ENCODE measurements at regions not wholly inside any gene's neighbourhood (a gene's known extent, or its start where the extent isn't known, plus 50 kb on each side); places are given as distances from the start of the nearest gene placed in this dataset.

DNA sequence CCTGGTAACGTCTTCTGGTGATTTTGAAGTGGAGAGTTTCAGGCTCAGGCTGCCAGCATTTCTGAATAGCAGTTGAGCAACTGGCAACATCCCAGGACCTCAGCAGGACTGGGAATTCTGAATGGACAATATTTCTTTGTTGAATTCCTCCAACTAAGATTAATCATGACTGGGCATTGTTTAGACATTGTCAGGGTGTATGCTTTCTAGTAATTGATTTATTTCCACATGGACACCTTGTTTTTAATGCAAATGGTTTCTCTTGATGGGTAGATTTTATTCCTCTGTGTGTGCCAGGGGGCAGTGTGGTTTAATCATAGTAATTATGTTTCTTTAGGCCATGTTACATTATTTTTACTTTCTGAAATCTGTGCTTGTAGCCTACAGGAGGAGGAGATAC is 1004.7 kb upstream of the LCORL start:
- Histone ChIP-seq H3K4me3 (ENCODE audit: low read length, poor library complexity, severe bottlenecking) (no peak overlapping the region), H3K9me3 (ENCODE audit: insufficient read depth, low read depth, low read length) (no peaks in the 10 kb centered on the region), H3K4me1 (ENCODE audit: insufficient read depth, low read length, poor library complexity, severe bottlenecking) (no peaks in the 10 kb centered on the region), H3K9ac (ENCODE audit: low read depth, low read length, poor library complexity, severe bottlenecking) (no peak overlapping the region), H2AFZ (ENCODE audit: low read length) (no peak overlapping the region), H3K27me3 (ENCODE audit: insufficient read depth, low read length, poor library complexity, severe bottlenecking) (no peaks in the 10 kb centered on the region), H3K79me2 (ENCODE audit: insufficient read depth, low read length) (no peaks in the 10 kb centered on the region), H4K20me1 (ENCODE audit: insufficient read depth, low read length, poor library complexity, severe bottlenecking) (no peaks in the 10 kb centered on the region), H3K36me3 (ENCODE audit: insufficient read depth, low read length) (no peaks in the 10 kb centered on the region), H3K9me2 (replicated peaks; ENCODE audit: low read depth, low read length) (no peaks in the 10 kb centered on the region), H3K4me2 (ENCODE audit: low read depth, low read length, poor library complexity, severe bottlenecking) (no peak overlapping the region), H3F3A (ENCODE audit: low read depth) (no peaks in the 10 kb centered on the region)
- TF ChIP-seq, protein P1, sequence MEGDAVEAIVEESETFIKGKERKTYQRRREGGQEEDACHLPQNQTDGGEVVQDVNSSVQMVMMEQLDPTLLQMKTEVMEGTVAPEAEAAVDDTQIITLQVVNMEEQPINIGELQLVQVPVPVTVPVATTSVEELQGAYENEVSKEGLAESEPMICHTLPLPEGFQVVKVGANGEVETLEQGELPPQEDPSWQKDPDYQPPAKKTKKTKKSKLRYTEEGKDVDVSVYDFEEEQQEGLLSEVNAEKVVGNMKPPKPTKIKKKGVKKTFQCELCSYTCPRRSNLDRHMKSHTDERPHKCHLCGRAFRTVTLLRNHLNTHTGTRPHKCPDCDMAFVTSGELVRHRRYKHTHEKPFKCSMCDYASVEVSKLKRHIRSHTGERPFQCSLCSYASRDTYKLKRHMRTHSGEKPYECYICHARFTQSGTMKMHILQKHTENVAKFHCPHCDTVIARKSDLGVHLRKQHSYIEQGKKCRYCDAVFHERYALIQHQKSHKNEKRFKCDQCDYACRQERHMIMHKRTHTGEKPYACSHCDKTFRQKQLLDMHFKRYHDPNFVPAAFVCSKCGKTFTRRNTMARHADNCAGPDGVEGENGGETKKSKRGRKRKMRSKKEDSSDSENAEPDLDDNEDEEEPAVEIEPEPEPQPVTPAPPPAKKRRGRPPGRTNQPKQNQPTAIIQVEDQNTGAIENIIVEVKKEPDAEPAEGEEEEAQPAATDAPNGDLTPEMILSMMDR (conservative IDR thresholded peaks at IDR 0.05; ENCODE audit: low read length): no peak
- no peak for TF ChIP-seq EZH2phosphoT487 (IDR thresholded peaks at IDR 0.05; ENCODE audit: borderline replicate concordance)

DNA sequence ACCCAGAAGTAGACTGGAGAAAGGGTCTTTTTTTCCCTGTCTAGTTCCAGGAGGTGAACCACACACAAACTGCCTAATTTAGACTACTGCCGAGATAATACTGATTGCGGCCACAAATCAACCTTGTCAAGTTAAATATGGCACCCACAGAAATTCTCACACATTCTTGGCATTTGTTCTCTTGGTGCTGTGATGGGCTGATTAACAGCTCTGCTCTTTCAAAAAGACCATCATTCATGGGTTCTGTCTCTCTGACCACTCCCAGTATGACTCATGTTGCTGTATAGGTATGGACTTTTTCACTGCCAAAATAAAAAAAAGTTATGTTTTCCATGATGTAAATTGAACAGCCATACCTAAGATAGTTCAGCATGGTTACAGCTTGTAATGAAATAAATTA is 1003.5 kb upstream of the LCORL start:
- Histone ChIP-seq H3K9me3 (ENCODE audit: insufficient read depth, low read depth, low read length) (no peaks in the 10 kb centered on the region), H3F3A (ENCODE audit: low read depth) (no peaks in the 10 kb centered on the region), H3K4me2 (ENCODE audit: low read depth, low read length, poor library complexity, severe bottlenecking) (no peak overlapping the region), H3K9me2 (replicated peaks; ENCODE audit: low read depth, low read length) (no peaks in the 10 kb centered on the region), H3K27me3 (ENCODE audit: insufficient read depth, low read length, poor library complexity, severe bottlenecking) (no peaks in the 10 kb centered on the region), H3K36me3 (ENCODE audit: insufficient read depth, low read length) (no peaks in the 10 kb centered on the region), H2AFZ (ENCODE audit: low read length) (no peak overlapping the region), H4K20me1 (ENCODE audit: insufficient read depth, low read length, poor library complexity, severe bottlenecking) (no peaks in the 10 kb centered on the region), H3K4me1 (ENCODE audit: insufficient read depth, low read length, poor library complexity, severe bottlenecking) (no peaks in the 10 kb centered on the region), H3K79me2 (ENCODE audit: insufficient read depth, low read length) (no peaks in the 10 kb centered on the region), H3K9ac (ENCODE audit: low read depth, low read length, poor library complexity, severe bottlenecking) (no peak overlapping the region), H3K4me3 (ENCODE audit: low read length, poor library complexity, severe bottlenecking) (no peak overlapping the region)
- TF ChIP-seq EZH2phosphoT487 (IDR thresholded peaks at IDR 0.05; ENCODE audit: borderline replicate concordance): no peak
- TF ChIP-seq, protein P1 (conservative IDR thresholded peaks at IDR 0.05; ENCODE audit: low read length): no peak

DNA sequence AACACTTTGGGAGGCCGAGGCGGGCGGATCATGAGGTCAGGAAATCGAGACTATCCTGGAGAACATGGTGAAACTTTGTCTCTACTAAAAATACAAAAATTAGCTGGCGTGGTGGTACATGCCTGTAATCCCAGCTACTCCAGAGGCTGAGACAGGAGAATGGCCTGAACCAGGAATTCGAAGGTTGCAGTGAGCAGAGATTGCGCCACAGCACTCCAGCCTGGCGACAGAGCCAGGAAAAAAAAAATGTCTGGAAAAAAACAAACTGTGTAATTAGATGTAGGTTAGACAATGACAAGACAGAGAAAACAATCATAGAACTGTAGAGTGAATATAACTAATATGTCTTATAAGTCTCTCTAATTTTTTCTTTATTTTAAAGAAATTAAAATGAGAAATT is 1002.5 kb upstream of the LCORL start:
- Histone ChIP-seq H3K4me2 (ENCODE audit: low read depth, low read length, poor library complexity, severe bottlenecking) (no peak overlapping the region), H3K79me2 (ENCODE audit: insufficient read depth, low read length) (no peaks in the 10 kb centered on the region), H3K9ac (ENCODE audit: low read depth, low read length, poor library complexity, severe bottlenecking) (no peak overlapping the region), H3K9me2 (replicated peaks; ENCODE audit: low read depth, low read length) (no peaks in the 10 kb centered on the region), H2AFZ (ENCODE audit: low read length) (no peak overlapping the region), H3K27me3 (ENCODE audit: insufficient read depth, low read length, poor library complexity, severe bottlenecking) (no peaks in the 10 kb centered on the region), H3K4me1 (ENCODE audit: insufficient read depth, low read length, poor library complexity, severe bottlenecking) (no peaks in the 10 kb centered on the region), H4K20me1 (ENCODE audit: insufficient read depth, low read length, poor library complexity, severe bottlenecking) (no peaks in the 10 kb centered on the region), H3F3A (ENCODE audit: low read depth) (no peaks in the 10 kb centered on the region), H3K4me3 (ENCODE audit: low read length, poor library complexity, severe bottlenecking) (no peak overlapping the region), H3K36me3 (ENCODE audit: insufficient read depth, low read length) (no peaks in the 10 kb centered on the region), H3K9me3 (ENCODE audit: insufficient read depth, low read depth, low read length) (no peaks in the 10 kb centered on the region)
- TF ChIP-seq, protein P1 (conservative IDR thresholded peaks at IDR 0.05; ENCODE audit: low read length): no peak
- TF ChIP-seq EZH2phosphoT487 (IDR thresholded peaks at IDR 0.05; ENCODE audit: borderline replicate concordance): no peak

All from Loucy (cell line).